Caco-2 (cell line): ENCODE measurements at regions not wholly inside any gene's neighbourhood (a gene's known extent, or its start where the extent isn't known, plus 50 kb on each side); places are given as distances from the start of the nearest gene placed in this dataset.

Experiments used
- BruUV-seq: library from RNA; stranded (reverse); fragments of 400-500 nt; replicated peaks from 2 replicates; lab custom pipeline; 2021; lab: Mats Ljungman, UMichigan
- CTCF ChIA-PET: fragments of 300-600 bp; sonication (Branson Sonifier 250); formaldehyde crosslinking; loops from one replicate; lab custom pipeline; 2022; ENCODE audit warnings: antibody characterized with exemption; lab: Charles Lee
- POLR2A ChIA-PET: fragments of 300-600 bp; sonication (Branson Sonifier 250); formaldehyde crosslinking; loops from one replicate; lab custom pipeline; 2022; ENCODE audit warnings: antibody characterized with exemption; lab: Charles Lee
- DNase-seq, 2 experiments: peaks; one replicate each; pipeline versions ENCODE4 v3.0.0 to v3.0.0-alpha.2; 2020 to 2022
- H3K27me3 ChIP-seq: replicated peaks from 2 replicates; pipeline ENCODE4 v1.6.0; 2011; ENCODE audit warnings: low read length; ENCODE audit not compliant: control insufficient read depth, insufficient read depth
- H3K36me3 ChIP-seq: 2 replicates; pipeline ENCODE4 v1.5.1; 2011; ENCODE audit warnings: low read length; ENCODE audit not compliant: control insufficient read depth, insufficient read depth
- H3K4me1 ChIP-seq: fragments of 250-450 bp; sonication (Bioruptor Pico); 2 replicates; pipeline ENCODE4 v1.5.1; 2020; ENCODE audit warnings: mild to moderate bottlenecking
- H3K4me3 ChIP-seq: 2 replicates; pipeline ENCODE4 v1.5.1; 2011; ENCODE audit warnings: low read depth, mild to moderate bottlenecking, control low read depth, low read length
- H3K9me3 ChIP-seq: fragments of 250-450 bp; sonication (Bioruptor Pico); 2 replicates; pipeline ENCODE4 v1.5.1; 2020; ENCODE audit warnings: mild to moderate bottlenecking, moderate library complexity
- H3K27ac Mint-ChIP-seq: one replicate; pipeline ENCODE4 v1.8.0; 2022; ENCODE audit warnings: mixed read lengths; ENCODE audit not compliant: unreplicated experiment
- H3K27me3 Mint-ChIP-seq: one replicate; pipeline ENCODE4 v1.8.0; 2022; ENCODE audit warnings: mixed read lengths; ENCODE audit not compliant: insufficient read depth, unreplicated experiment
- H3K36me3 Mint-ChIP-seq: one replicate; pipeline ENCODE4 v1.8.0; 2022; ENCODE audit warnings: mild to moderate bottlenecking, mixed read lengths; ENCODE audit not compliant: insufficient read depth, unreplicated experiment
- H3K4me1 Mint-ChIP-seq: one replicate; pipeline ENCODE4 v1.8.0; 2022; ENCODE audit warnings: low read depth, mixed read lengths; ENCODE audit not compliant: unreplicated experiment
- H3K4me3 Mint-ChIP-seq: one replicate; pipeline ENCODE4 v1.8.0; 2022; ENCODE audit warnings: mild to moderate bottlenecking, moderate library complexity, mixed read lengths; ENCODE audit not compliant: unreplicated experiment
- H3K9me3 Mint-ChIP-seq: one replicate; pipeline ENCODE4 v1.8.0; 2022; ENCODE audit warnings: mixed read lengths; ENCODE audit not compliant: unreplicated experiment
- intact Hi-C: fragments of 100-400 bp; cut with micrococcal nuclease; formaldehyde crosslinking; loops from one replicate; pipeline ENCODE4 v1.10.0; 2022; ENCODE audit not compliant: unreplicated experiment
- TF ChIP-seq, protein P1 (sequence below), 2 experiments: fragments of 200-600 bp in 1 of 2; IDR thresholded peaks; 1 replicate in 1 of 2; 2 replicates in 1 of 2; pipeline versions ENCODE4 v1.5.1 to v1.8.0; 2011 to 2022; ENCODE audit warnings: antibody characterized with exemption in 1 of 2, control low read depth in 1 of 2, inconsistent platforms in 1 of 2, low read depth in 1 of 2, low read length in 1 of 2, mild to moderate bottlenecking in 1 of 2, moderate library complexity in 1 of 2; ENCODE audit not compliant: insufficient read depth in 1 of 2, severe bottlenecking in 1 of 2, unreplicated experiment in 1 of 2

DNA sequence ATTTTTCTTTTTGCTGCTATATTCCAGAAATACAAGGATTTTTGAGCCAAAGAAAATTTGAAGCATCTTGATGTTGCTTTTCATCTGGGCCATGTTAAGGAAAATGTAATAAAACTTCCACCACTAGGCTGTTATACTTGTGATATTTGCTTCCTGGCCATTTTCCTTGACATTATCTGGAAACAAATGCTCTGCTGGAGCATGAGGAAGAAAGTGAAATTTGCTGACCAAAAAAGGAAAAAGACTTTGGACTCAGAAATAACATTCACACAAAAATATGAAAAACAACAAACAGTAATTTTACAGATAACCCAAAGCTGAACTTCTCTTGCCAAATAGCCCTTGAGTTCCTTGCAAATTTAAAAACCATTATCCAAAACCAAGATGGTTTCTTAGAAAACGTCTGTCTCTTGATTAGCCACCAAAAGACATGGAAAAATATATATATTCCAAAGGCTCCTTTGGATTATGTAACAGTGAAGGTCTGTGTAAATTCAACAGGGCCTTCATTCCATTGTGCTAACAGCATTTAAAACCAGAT, 344.5 kb downstream of the LMX1A start:
- Histone ChIP-seq H3K36me3 (no peaks in the 10 kb centered on the region), H3K4me1 (no peaks in the 10 kb centered on the region), H3K4me3 (no peak overlapping the region), H3K9me3 (no peaks in the 10 kb centered on the region), H3K27me3 (peaks cover 1% of the 10 kb centered on the region; the same call in 1 of the 2 replicates)
- no peak overlapping the region for H3K4me3 Mint-ChIP-seq
- intact Hi-C loops, result no loop called here
- POLR2A ChIA-PET, result no interaction called here
- no TSS peak for BruUV-seq
- TF ChIP-seq, protein P1, sequence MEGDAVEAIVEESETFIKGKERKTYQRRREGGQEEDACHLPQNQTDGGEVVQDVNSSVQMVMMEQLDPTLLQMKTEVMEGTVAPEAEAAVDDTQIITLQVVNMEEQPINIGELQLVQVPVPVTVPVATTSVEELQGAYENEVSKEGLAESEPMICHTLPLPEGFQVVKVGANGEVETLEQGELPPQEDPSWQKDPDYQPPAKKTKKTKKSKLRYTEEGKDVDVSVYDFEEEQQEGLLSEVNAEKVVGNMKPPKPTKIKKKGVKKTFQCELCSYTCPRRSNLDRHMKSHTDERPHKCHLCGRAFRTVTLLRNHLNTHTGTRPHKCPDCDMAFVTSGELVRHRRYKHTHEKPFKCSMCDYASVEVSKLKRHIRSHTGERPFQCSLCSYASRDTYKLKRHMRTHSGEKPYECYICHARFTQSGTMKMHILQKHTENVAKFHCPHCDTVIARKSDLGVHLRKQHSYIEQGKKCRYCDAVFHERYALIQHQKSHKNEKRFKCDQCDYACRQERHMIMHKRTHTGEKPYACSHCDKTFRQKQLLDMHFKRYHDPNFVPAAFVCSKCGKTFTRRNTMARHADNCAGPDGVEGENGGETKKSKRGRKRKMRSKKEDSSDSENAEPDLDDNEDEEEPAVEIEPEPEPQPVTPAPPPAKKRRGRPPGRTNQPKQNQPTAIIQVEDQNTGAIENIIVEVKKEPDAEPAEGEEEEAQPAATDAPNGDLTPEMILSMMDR (IDR thresholded peaks at IDR 0.05; ENCODE audit: insufficient read depth in 1 of 2, low read depth in 1 of 2, low read length in 1 of 2, severe bottlenecking in 1 of 2, unreplicated experiment in 1 of 2), result no peak
- H3K9me3 Mint-ChIP-seq, result no peaks in the 10 kb centered on the region
- DNase-seq, result no peak
- no peaks in the 10 kb centered on the region for H3K4me1 Mint-ChIP-seq
- CTCF ChIA-PET, result no interaction called here
- H3K27me3 Mint-ChIP-seq, result no peaks in the 10 kb centered on the region
- no peaks in the 10 kb centered on the region for H3K36me3 Mint-ChIP-seq
- no peak overlapping the region for H3K27ac Mint-ChIP-seq

DNA sequence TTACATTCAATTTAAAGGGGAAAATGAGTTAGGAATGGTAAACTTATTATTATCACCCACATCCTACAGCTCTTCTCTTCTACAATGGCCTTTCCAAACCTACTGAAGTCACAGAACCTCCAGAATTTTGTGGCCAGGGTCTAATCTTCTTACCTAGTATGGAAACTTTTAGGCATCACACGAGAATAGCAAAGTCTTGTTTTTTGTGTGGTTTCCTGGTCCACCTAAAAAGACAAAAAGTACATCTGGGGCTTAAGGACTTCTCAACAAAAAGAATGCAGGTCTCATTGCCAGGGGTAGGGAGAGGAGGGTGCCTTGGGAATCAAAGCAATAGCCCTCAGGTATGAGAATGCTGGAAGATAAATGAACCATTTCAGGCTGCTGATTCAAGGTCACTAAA, 345.3 kb downstream of the LMX1A start:
- no peaks in the 10 kb centered on the region for H3K36me3 Mint-ChIP-seq
- DNase-seq, result no peak
- Histone ChIP-seq H3K4me1 (no peaks in the 10 kb centered on the region), H3K27me3 (peaks cover 1% of the 10 kb centered on the region; the same call in 1 of the 2 replicates), H3K9me3 (no peaks in the 10 kb centered on the region), H3K36me3 (no peaks in the 10 kb centered on the region), H3K4me3 (no peak overlapping the region)
- intact Hi-C loops, result no loop called here
- no TSS peak for BruUV-seq
- no peak overlapping the region for H3K27ac Mint-ChIP-seq
- H3K4me1 Mint-ChIP-seq, result no peaks in the 10 kb centered on the region
- no peaks in the 10 kb centered on the region for H3K27me3 Mint-ChIP-seq
- no peaks in the 10 kb centered on the region for H3K9me3 Mint-ChIP-seq
- POLR2A ChIA-PET, result no interaction called here
- CTCF ChIA-PET, result no interaction called here
- no peak overlapping the region for H3K4me3 Mint-ChIP-seq
- TF ChIP-seq, protein P1 (IDR thresholded peaks at IDR 0.05; ENCODE audit: insufficient read depth in 1 of 2, low read depth in 1 of 2, low read length in 1 of 2, severe bottlenecking in 1 of 2, unreplicated experiment in 1 of 2), result no peak

- intact Hi-C loops, result no loop called here
- TF ChIP-seq, protein P1 (IDR thresholded peaks at IDR 0.05; ENCODE audit: insufficient read depth in 1 of 2, low read depth in 1 of 2, low read length in 1 of 2, severe bottlenecking in 1 of 2, unreplicated experiment in 1 of 2), result no peak
Observed at GRCh38 chr1:165010418-165011070, 346.0 kb downstream of the LMX1A start.

More at GRCh38 chr1:165010418-165011070, 346.0 kb downstream of the LMX1A start:
- Mint-ChIP-seq H3K9me3 (no peaks in the 10 kb centered on the region), H3K36me3 (no peaks in the 10 kb centered on the region), H3K27ac (no peak overlapping the region), H3K27me3 (peaks cover 2% of the 10 kb centered on the region), H3K4me1 (no peaks in the 10 kb centered on the region), H3K4me3 (no peak overlapping the region)
- H3K4me1 ChIP-seq, result no peaks in the 10 kb centered on the region
- no peaks in the 10 kb centered on the region for H3K9me3 ChIP-seq
- BruUV-seq, result no TSS peak
- CTCF ChIA-PET, result no interaction called here
- no peak for DNase-seq
- no peaks in the 10 kb centered on the region for H3K36me3 ChIP-seq
- H3K4me3 ChIP-seq, result no peak overlapping the region
- POLR2A ChIA-PET, result no interaction called here
- H3K27me3 ChIP-seq, result peaks cover 1% of the 10 kb centered on the region; the same call in 1 of the 2 replicates
